ENCODE measurements at regions not wholly inside any gene's neighbourhood (a gene's known extent, or its start where the extent isn't known, plus 50 kb on each side); places are given as distances from the start of the nearest gene placed in this dataset.

DNA sequence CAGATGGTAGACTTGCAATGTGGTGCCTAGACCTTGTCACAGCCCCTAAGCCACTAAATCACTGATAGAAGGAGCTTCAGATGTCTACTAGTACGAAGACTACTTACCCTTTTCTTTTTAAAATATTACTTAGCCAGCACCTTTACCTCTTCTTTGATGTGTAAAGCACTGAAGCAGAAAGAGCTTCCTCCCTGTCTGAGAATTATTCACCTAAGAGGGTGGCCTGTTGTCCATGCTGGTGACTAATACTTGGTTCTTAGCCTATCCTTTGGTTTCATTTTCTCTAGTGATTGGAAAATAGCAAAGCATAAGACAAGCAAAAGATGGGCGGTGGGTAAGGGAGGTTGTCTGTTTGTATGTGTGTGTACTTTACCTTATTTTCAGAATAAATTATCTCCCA, 794.6 kb downstream of the TFAP2A start:
- Histone ChIP-seq H3K4me3 (ENCODE audit: low read length) (no peak overlapping the region), H3K9me3 (replicated peaks; ENCODE audit: low read length) (no peaks in the 10 kb centered on the region), H3K4me2 (ENCODE audit: low read length) (no peak overlapping the region), H3K9ac (ENCODE audit: low read depth, low read length) (no peak overlapping the region), H3K36me3 (ENCODE audit: insufficient read depth, low read length) (no peaks in the 10 kb centered on the region), H3K4me1 (ENCODE audit: control insufficient read depth, insufficient read depth, low read length) (no peaks in the 10 kb centered on the region), H3K27me3 (ENCODE audit: control insufficient read depth, insufficient read depth, low read length) (no peaks in the 10 kb centered on the region)

- no peak overlapping the region for H3K4me2 ChIP-seq (ENCODE audit: low read length)
- H3K4me1 ChIP-seq (ENCODE audit: control insufficient read depth, insufficient read depth, low read length) = no peaks in the 10 kb centered on the region
- no peak overlapping the region for H3K9ac ChIP-seq (ENCODE audit: low read depth, low read length)
- H3K4me3 ChIP-seq (ENCODE audit: low read length) = no peak overlapping the region
- no peaks in the 10 kb centered on the region for H3K27me3 ChIP-seq (ENCODE audit: control insufficient read depth, insufficient read depth, low read length)
- H3K36me3 ChIP-seq (ENCODE audit: insufficient read depth, low read length) = no peaks in the 10 kb centered on the region
- no peaks in the 10 kb centered on the region for H3K9me3 ChIP-seq (replicated peaks; ENCODE audit: low read length)
Measured at GRCh38 chr6:9614778-9615177, 800.1 kb downstream of the TFAP2A start.

GRCh38 chr6:9612489-9612888, 802.4 kb downstream of the TFAP2A start:
- H3K4me3 ChIP-seq (ENCODE audit: low read length) = no peak overlapping the region
- no peaks in the 10 kb centered on the region for H3K4me1 ChIP-seq (ENCODE audit: control insufficient read depth, insufficient read depth, low read length)
- no peak overlapping the region for H3K9ac ChIP-seq (ENCODE audit: low read depth, low read length)
- H3K27me3 ChIP-seq (ENCODE audit: control insufficient read depth, insufficient read depth, low read length) = no peaks in the 10 kb centered on the region
- H3K4me2 ChIP-seq (ENCODE audit: low read length) = no peak overlapping the region
- H3K9me3 ChIP-seq (replicated peaks; ENCODE audit: low read length) = no peaks in the 10 kb centered on the region
- no peaks in the 10 kb centered on the region for H3K36me3 ChIP-seq (ENCODE audit: insufficient read depth, low read length)

DNA sequence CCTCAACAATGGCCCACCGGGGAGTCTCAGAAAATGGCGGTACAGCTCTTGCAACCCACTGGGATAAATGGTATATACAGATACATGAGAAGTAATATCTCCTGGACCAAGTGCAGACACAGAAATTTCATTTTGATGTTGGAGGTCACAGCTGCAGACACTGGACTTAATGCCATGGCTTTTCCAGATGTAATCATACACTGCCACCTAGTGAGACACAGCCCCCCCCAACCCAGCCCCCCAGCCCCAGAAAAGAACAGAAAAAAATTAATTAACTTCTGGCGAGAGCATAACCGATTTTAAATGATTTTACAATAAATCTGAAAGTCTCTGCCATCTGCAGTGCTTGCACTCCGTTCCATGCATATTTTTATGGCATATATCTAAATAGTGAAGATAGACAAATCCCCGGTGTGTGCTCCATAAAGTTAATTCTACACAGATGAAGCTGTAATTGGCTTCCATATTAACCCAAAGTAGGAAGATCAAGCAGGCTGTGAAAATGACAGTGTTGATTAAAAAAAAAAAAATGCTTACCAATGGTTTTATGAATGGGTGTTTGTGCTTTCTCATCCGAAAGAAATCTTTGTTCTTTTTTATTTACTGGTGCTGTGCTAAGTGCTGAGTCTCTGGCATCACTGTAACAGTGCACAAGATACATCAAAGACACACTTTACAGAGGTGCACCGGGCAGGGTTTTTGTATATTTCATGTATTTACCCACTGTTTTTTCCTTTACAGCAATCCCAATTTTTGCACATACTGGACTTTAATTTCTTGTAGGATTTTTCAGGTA, 804.1 kb downstream of the TFAP2A start:
- H3K9me3 ChIP-seq (replicated peaks; ENCODE audit: low read length) = no peaks in the 10 kb centered on the region
- no peak overlapping the region for H3K4me2 ChIP-seq (ENCODE audit: low read length)
- H3K4me3 ChIP-seq (ENCODE audit: low read length) = no peak overlapping the region
- no peaks in the 10 kb centered on the region for H3K27me3 ChIP-seq (ENCODE audit: control insufficient read depth, insufficient read depth, low read length)
- H3K4me1 ChIP-seq (ENCODE audit: control insufficient read depth, insufficient read depth, low read length) = no peaks in the 10 kb centered on the region
- H3K9ac ChIP-seq (ENCODE audit: low read depth, low read length) = no peak overlapping the region
- no peaks in the 10 kb centered on the region for H3K36me3 ChIP-seq (ENCODE audit: insufficient read depth, low read length)

DNA sequence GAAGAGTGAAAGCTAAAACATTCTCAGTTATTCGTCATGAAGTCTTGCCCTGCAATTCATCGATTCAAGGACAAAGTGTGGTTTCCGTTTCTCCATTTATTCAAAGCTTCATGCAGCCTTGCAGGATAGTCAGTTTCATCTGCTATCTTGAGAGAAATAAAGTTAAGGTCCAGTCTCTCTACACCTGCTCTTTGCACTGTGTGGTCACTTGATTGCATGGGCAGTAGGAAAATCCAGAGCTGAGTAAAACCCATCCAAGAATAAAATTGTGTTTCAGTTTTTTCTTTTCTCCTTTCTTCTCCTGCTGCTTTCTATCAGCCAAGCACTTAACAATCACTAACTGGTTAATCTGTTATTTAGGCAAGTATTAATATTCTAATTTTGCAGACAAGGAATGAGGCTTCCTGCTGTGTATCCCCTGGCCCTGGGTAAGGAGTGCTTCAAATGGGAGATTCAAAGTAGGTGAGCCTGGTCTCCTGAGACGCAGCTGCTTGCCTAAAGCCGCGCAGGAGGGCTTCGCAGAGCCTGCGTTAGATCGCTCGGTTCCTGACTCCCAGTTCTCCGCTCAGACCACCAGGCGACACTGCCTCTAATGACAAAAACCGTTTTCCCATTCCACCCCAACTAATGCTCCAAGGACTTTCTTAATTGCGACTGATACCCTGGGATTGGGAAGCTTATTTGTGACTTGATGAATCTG, 808.3 kb downstream of the TFAP2A start:
- Histone ChIP-seq H3K4me2 (ENCODE audit: low read length) (no peak overlapping the region), H3K4me3 (ENCODE audit: low read length) (no peak overlapping the region), H3K36me3 (ENCODE audit: insufficient read depth, low read length) (no peaks in the 10 kb centered on the region), H3K9me3 (replicated peaks; ENCODE audit: low read length) (no peaks in the 10 kb centered on the region), H3K9ac (ENCODE audit: low read depth, low read length) (no peak overlapping the region), H3K4me1 (ENCODE audit: control insufficient read depth, insufficient read depth, low read length) (no peaks in the 10 kb centered on the region), H3K27me3 (ENCODE audit: control insufficient read depth, insufficient read depth, low read length) (no peaks in the 10 kb centered on the region)

- no peak overlapping the region for H3K4me3 ChIP-seq (ENCODE audit: low read length)
- H3K4me1 ChIP-seq (ENCODE audit: control insufficient read depth, insufficient read depth, low read length) = no peaks in the 10 kb centered on the region
- H3K9me3 ChIP-seq (replicated peaks; ENCODE audit: low read length) = no peaks in the 10 kb centered on the region
- no peak overlapping the region for H3K9ac ChIP-seq (ENCODE audit: low read depth, low read length)
- H3K27me3 ChIP-seq (ENCODE audit: control insufficient read depth, insufficient read depth, low read length) = no peaks in the 10 kb centered on the region
- no peaks in the 10 kb centered on the region for H3K36me3 ChIP-seq (ENCODE audit: insufficient read depth, low read length)
- H3K4me2 ChIP-seq (ENCODE audit: low read length) = no peak overlapping the region
Measured at GRCh38 chr6:9594746-9595145, 820.1 kb downstream of the TFAP2A start.

DNA sequence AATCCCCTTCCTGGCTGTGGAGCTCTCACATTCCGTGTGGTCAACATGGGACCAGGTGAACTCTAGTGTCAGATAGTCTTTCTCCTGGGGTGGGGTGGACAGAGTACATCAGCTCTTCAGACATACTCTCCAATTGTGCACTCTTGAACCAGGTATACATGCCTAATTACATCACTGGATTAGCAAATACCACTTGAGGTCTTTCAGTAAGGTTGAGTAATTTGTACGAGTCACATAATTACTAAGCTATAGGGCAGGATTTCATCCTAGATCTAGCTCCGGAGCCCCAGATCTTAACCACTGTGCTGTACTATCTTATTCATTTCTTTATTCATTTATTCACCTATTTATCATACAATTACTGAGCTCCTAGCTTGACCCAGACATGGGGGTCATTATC, 821.3 kb downstream of the TFAP2A start:
- Histone ChIP-seq H3K4me3 (ENCODE audit: low read length) (no peak overlapping the region), H3K4me1 (ENCODE audit: control insufficient read depth, insufficient read depth, low read length) (no peaks in the 10 kb centered on the region), H3K9ac (ENCODE audit: low read depth, low read length) (no peak overlapping the region), H3K9me3 (replicated peaks; ENCODE audit: low read length) (no peaks in the 10 kb centered on the region), H3K4me2 (ENCODE audit: low read length) (no peak overlapping the region), H3K27me3 (ENCODE audit: control insufficient read depth, insufficient read depth, low read length) (no peaks in the 10 kb centered on the region), H3K36me3 (ENCODE audit: insufficient read depth, low read length) (no peaks in the 10 kb centered on the region)

DNA sequence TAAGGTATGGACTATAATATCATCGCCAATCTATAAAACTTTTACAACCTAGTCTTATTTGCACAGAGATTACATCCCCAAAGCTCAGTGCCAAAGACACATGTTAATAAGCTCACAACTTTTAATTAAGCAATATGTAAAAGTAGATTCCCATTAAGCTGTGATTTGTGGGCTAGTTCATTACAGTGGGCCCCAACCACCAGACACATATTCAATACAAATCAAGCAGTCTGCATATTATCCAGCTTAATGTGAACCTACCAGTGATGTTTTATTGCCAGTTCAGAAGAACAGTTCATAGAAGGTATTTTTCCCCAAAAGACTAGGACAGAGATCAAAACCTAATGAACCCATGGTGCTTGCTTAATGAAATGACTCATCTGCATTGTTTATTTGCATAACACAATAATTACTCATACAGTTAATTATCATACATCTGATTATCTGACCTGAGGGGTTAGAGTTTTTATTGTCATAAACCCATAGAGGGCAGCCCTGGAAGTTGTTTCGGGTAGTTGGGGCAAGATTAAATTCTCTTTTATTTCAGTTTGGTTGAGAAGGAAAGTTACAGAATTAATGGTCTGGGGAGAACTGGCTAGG, 831.0 kb downstream of the TFAP2A start:
- H3K4me1 ChIP-seq (ENCODE audit: control insufficient read depth, insufficient read depth, low read length) = no peaks in the 10 kb centered on the region
- no peak overlapping the region for H3K9ac ChIP-seq (ENCODE audit: low read depth, low read length)
- H3K4me3 ChIP-seq (ENCODE audit: low read length) = no peak overlapping the region
- H3K36me3 ChIP-seq (ENCODE audit: insufficient read depth, low read length) = no peaks in the 10 kb centered on the region
- no peak overlapping the region for H3K4me2 ChIP-seq (ENCODE audit: low read length)
- H3K9me3 ChIP-seq (replicated peaks; ENCODE audit: low read length) = no peaks in the 10 kb centered on the region
- H3K27me3 ChIP-seq (ENCODE audit: control insufficient read depth, insufficient read depth, low read length) = no peaks in the 10 kb centered on the region

DNA sequence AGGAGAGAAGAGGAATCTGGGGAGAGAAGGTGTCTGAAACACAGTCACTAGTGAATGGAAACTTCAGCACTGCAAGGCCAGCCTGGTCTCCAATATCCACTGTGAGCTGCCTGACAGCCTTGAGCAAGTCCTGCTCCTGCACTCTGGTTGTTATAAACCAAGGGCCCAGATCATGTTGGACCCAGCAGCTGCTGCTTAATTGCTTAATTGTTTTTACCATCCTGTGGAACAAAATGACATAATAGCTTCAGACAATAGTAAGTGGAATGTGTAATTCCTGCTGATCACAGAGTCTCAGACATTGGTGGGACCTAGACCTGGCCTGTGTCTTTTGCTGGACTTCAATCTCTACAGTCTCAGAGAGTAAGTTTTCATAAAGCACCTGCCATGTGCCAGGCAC, 833.7 kb downstream of the TFAP2A start:
- Histone ChIP-seq H3K4me3 (ENCODE audit: low read length) (no peak overlapping the region), H3K27me3 (ENCODE audit: control insufficient read depth, insufficient read depth, low read length) (no peaks in the 10 kb centered on the region)

DNA sequence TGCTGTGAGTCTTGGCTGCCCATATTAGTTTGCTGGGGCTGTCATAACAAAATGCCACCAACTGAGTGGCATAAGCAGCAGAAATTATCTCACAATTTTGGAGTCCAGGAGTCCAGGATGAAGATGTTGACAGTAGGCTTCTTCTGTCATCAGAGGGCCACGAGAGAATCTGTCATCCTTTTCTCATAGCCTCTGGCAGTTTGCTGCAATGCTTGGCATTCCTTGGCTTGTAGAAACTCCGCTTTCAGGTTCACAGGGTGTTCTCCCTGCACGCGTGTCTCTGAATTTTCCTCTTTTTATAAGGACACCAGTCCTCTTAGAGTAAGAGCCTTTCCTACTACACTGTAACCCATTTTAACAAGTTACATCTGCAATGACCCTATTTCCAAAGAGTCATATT, 838.4 kb downstream of the TFAP2A start:
- Histone ChIP-seq H3K9me3 (replicated peaks; ENCODE audit: low read length) (no peaks in the 10 kb centered on the region), H3K27me3 (ENCODE audit: control insufficient read depth, insufficient read depth, low read length) (no peaks in the 10 kb centered on the region), H3K36me3 (ENCODE audit: insufficient read depth, low read length) (no peaks in the 10 kb centered on the region), H3K4me2 (ENCODE audit: low read length) (no peak overlapping the region), H3K4me1 (ENCODE audit: control insufficient read depth, insufficient read depth, low read length) (no peaks in the 10 kb centered on the region), H3K9ac (ENCODE audit: low read depth, low read length) (no peak overlapping the region), H3K4me3 (ENCODE audit: low read length) (no peak overlapping the region)

More for the DNA sequence above, 833.7 kb downstream of the TFAP2A start:
- Histone ChIP-seq H3K9ac (ENCODE audit: low read depth, low read length) (no peak overlapping the region), H3K4me1 (ENCODE audit: control insufficient read depth, insufficient read depth, low read length) (no peaks in the 10 kb centered on the region), H3K4me2 (ENCODE audit: low read length) (no peak overlapping the region), H3K36me3 (ENCODE audit: insufficient read depth, low read length) (no peaks in the 10 kb centered on the region), H3K9me3 (replicated peaks; ENCODE audit: low read length) (no peaks in the 10 kb centered on the region)

DNA sequence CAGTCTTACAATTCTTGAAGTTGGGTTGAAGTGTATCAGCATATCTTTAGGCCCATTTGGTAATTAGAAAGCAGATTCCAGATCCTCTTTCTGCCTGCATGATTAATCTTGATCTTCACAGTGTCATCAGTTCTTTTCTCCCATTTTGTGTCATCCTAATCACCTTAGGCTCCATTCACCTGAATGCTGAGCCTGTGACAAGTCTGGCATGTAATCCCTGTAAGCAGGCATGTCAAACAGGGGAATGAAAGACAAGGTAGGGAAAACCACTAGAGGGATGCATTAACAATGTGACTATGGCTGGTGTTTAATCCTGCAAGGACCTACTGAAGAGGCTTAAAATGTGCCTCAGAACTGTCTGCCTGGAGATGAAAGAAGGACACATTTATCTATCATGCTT, 848.8 kb downstream of the TFAP2A start:
- H3K4me2 ChIP-seq (ENCODE audit: low read length) = no peak overlapping the region
- H3K9me3 ChIP-seq (replicated peaks; ENCODE audit: low read length) = no peaks in the 10 kb centered on the region
- no peaks in the 10 kb centered on the region for H3K36me3 ChIP-seq (ENCODE audit: insufficient read depth, low read length)
- H3K4me3 ChIP-seq (ENCODE audit: low read length) = no peak overlapping the region
- no peaks in the 10 kb centered on the region for H3K27me3 ChIP-seq (ENCODE audit: control insufficient read depth, insufficient read depth, low read length)
- no peaks in the 10 kb centered on the region for H3K4me1 ChIP-seq (ENCODE audit: control insufficient read depth, insufficient read depth, low read length)
- no peak overlapping the region for H3K9ac ChIP-seq (ENCODE audit: low read depth, low read length)

Measured in skeletal muscle satellite cell (primary cell).